Transverse colon (tissue), 4 donors: ENCODE measurements at regions not wholly inside any gene's neighbourhood (a gene's known extent, or its start where the extent isn't known, plus 50 kb on each side); places are given as distances from the start of the nearest gene placed in this dataset.

Experiments
- DNase-seq: peaks from one replicate; pipeline ENCODE4 v3.0.0-alpha.2; 2019
- H3K27ac ChIP-seq, 4 donors: fragments of 200-600 bp; sonication (generic); 2 replicates each; pipeline ENCODE4 v1.5.1; 2016 to 2018; ENCODE audit warnings: inconsistent platforms in 4 of 4
- H3K27me3 ChIP-seq: fragments of 200-600 bp; sonication (generic); 2 replicates; pipeline ENCODE4 v1.5.1; 2017; ENCODE audit warnings: inconsistent platforms
- H3K36me3 ChIP-seq, 4 donors: fragments of 200-600 bp; sonication (generic); 2 replicates each; pipeline ENCODE4 v1.5.1; 2017 to 2019; ENCODE audit warnings: inconsistent platforms in 4 of 4
- H3K4me1 ChIP-seq, 4 donors: fragments of 200-600 bp; sonication (generic); 2 replicates each; pipeline ENCODE4 v1.5.1; 2017 to 2020; ENCODE audit warnings: inconsistent platforms in 4 of 4
- H3K4me3 ChIP-seq, 4 donors: fragments of 200-600 bp; sonication (generic); 1 replicate in 1 of 4; 2 replicates in 3 of 4; pipeline versions ENCODE4 v1.5.1 to v1.6.1; 2017 to 2019; ENCODE audit warnings: inconsistent platforms in 4 of 4
- H3K9me3 ChIP-seq, 2 donors: fragments of 200-600 bp; sonication (generic); 2 replicates each; pipeline ENCODE4 v1.5.1; 2017 to 2019; ENCODE audit warnings: inconsistent platforms in 2 of 2
- CTCF ChIP-seq, 5 experiments: fragments of 200-600 bp in 3 of 5; fragments of 450-650 bp in 2 of 5; sonication (generic) in 3 of 5; IDR thresholded peaks; 1 replicate in 2 of 5; 2 replicates in 3 of 5; pipeline ENCODE4 v1.5.1; 2016 to 2017; ENCODE audit warnings: antibody characterized with exemption in 5 of 5, inconsistent platforms in 3 of 5, mild to moderate bottlenecking in 2 of 5, moderate library complexity in 1 of 5
- EP300 ChIP-seq: sonication (generic); formaldehyde crosslinking; IDR thresholded peaks from one replicate; pipeline ENCODE4 v1.6.1; 2017; ENCODE audit warnings: antibody characterized with exemption, low read depth
- POLR2A ChIP-seq: fragments of 450-650 bp; IDR thresholded peaks from one replicate; pipeline ENCODE4 v1.6.1; 2016; ENCODE audit warnings: antibody characterized with exemption, mild to moderate bottlenecking, moderate library complexity
- POLR2AphosphoS5 ChIP-seq, 3 donors: sonication (generic); formaldehyde crosslinking; IDR thresholded peaks; one replicate each; pipeline ENCODE4 v1.6.1; 2016; ENCODE audit warnings: antibody characterized with exemption in 3 of 3
- WGBS, 2 donors: methylation state at CpG; one replicate each; pipeline ENCODE4 v1.1.5; 2018; ENCODE audit warnings: low coverage in 1 of 2; 5-methylcytosine and 5-hydroxymethylcytosine counted together
- in situ Hi-C, 4 donors: fragments of 200-750 bp; cut with MboI; loops; one replicate each; pipeline versions ENCODE4 v1.15.0 to v1.15.1; 2017; ENCODE audit warnings: low sequenced_read_pairs in 3 of 4, low pct_ligation_motif_present in 1 of 4, low pct_unique_long_range_greater_than_20kb in 1 of 4
- intact Hi-C: fragments of 100-400 bp; cut with DNase I; formaldehyde crosslinking; loops from one replicate; pipeline ENCODE4 v1.15.1; 2023; ENCODE audit warnings: low total_unique reads

- H3K9me3 ChIP-seq, result no peaks in the 10 kb centered on the region
- in situ Hi-C loops, result no loop called here
- H3K27me3 ChIP-seq, result no peaks in the 10 kb centered on the region
- H3K4me3 ChIP-seq, result no peak overlapping the region
- no peaks in the 10 kb centered on the region for H3K4me1 ChIP-seq
- 55 to 66% methylated on average over 5 of the region's 5 CpGs for WGBS, 2 donors
- TF ChIP-seq POLR2A (no peak), POLR2AphosphoS5 (IDR thresholded peaks at IDR 0.05) (no peak), CTCF (IDR thresholded peaks at IDR 0.05) (no peak)
- no peaks in the 10 kb centered on the region for H3K36me3 ChIP-seq
- H3K27ac ChIP-seq, result no peak overlapping the region
- intact Hi-C loops, result loop anchor here (1.0 kb wide), 1 partner anchor 12 kb away; no protein-coding TSS in a partner anchor
- DNase-seq, result no peak
These were observed 337.8 kb upstream of the TCF4 start for GRCh38 chr18:55925772-55926171.

GRCh38 chr18:55920063-55920462 lies 332.1 kb upstream of the TCF4 start:
- no peak for DNase-seq
- WGBS, 2 donors, result 71 to 96% methylated on average over 2 of the region's 2 CpGs
- Histone ChIP-seq H3K4me1 (no peaks in the 10 kb centered on the region), H3K27ac (no peak overlapping the region), H3K36me3 (no peaks in the 10 kb centered on the region), H3K27me3 (no peaks in the 10 kb centered on the region), H3K4me3 (no peak overlapping the region), H3K9me3 (no peaks in the 10 kb centered on the region)
- intact Hi-C loops (no loop called here), in situ Hi-C loops (no loop called here)
- TF ChIP-seq POLR2A (no peak), POLR2AphosphoS5 (IDR thresholded peaks at IDR 0.05) (no peak), EP300 (no peak), CTCF (IDR thresholded peaks at IDR 0.05) (no peak)

GRCh38 chr18:55918444-55918843 lies 330.5 kb upstream of the TCF4 start:
- in situ Hi-C loops (no loop called here), intact Hi-C loops (no loop called here)
- no peak for DNase-seq
- 63% methylated on average over 6 of the region's 6 CpGs; no CpG with 5 or more reads in 1 of the 2 donors for WGBS, 2 donors
- Histone ChIP-seq H3K27me3 (no peaks in the 10 kb centered on the region), H3K4me3 (no peak overlapping the region), H3K9me3 (no peaks in the 10 kb centered on the region), H3K36me3 (no peaks in the 10 kb centered on the region), H3K27ac (no peak overlapping the region), H3K4me1 (no peaks in the 10 kb centered on the region)
- TF ChIP-seq POLR2A (no peak), EP300 (no peak)

GRCh38 chr18:55912919-55913318 lies 324.9 kb upstream of the TCF4 start:
- intact Hi-C loops (loop anchor here (1.0 kb wide), 1 partner anchor 12 kb away; no protein-coding TSS in a partner anchor), in situ Hi-C loops (no loop called here)
- DNase-seq, result no peak
- Histone ChIP-seq H3K4me1 (peaks cover 0 to 4% (median 2%) of the 10 kb centered on the region in 4 donors), H3K4me3 (no peak overlapping the region), H3K27me3 (no peaks in the 10 kb centered on the region), H3K36me3 (no peaks in the 10 kb centered on the region), H3K9me3 (no peaks in the 10 kb centered on the region), H3K27ac (no peak overlapping the region)
- no peak for TF ChIP-seq CTCF (IDR thresholded peaks at IDR 0.05)
- WGBS, 2 donors, result 25 to 80% methylated on average over 1 to 5 of the region's 5 CpGs

- WGBS, 2 donors, result 63% methylated on average over 2 of the region's 2 CpGs; no CpG with 5 or more reads in 1 of the 2 donors
- no peak for DNase-seq
- intact Hi-C loops (no loop called here), in situ Hi-C loops (no loop called here)
- TF ChIP-seq CTCF (IDR thresholded peaks at IDR 0.05), result no peak
- H3K4me3 ChIP-seq, result no peak overlapping the region
- H3K27me3 ChIP-seq, result no peaks in the 10 kb centered on the region
- H3K27ac ChIP-seq, result no peak overlapping the region
- no peaks in the 10 kb centered on the region for H3K36me3 ChIP-seq
- peaks cover 0 to 5% (median 2%) of the 10 kb centered on the region in 4 donors for H3K4me1 ChIP-seq
- H3K9me3 ChIP-seq, result no peaks in the 10 kb centered on the region
These were observed 324.1 kb upstream of the TCF4 start for GRCh38 chr18:55912071-55912470.
